Transverse colon (tissue), 3 donors: ENCODE measurements at regions not wholly inside any gene's neighbourhood (a gene's known extent, or its start where the extent isn't known, plus 50 kb on each side); places are given as distances from the start of the nearest gene placed in this dataset.

Source experiments
- CTCF ChIP-seq, 5 experiments: fragments of 200-600 bp in 3 of 5; fragments of 450-650 bp in 2 of 5; sonication (generic) in 3 of 5; IDR thresholded peaks; 1 replicate in 2 of 5; 2 replicates in 3 of 5; pipeline ENCODE4 v1.5.1; 2016 to 2017; ENCODE audit warnings: antibody characterized with exemption in 5 of 5, inconsistent platforms in 3 of 5, mild to moderate bottlenecking in 2 of 5, moderate library complexity in 1 of 5
- EP300 ChIP-seq: sonication (generic); formaldehyde crosslinking; IDR thresholded peaks from one replicate; pipeline ENCODE4 v1.6.1; 2017; ENCODE audit warnings: antibody characterized with exemption, low read depth

- no peak for TF ChIP-seq CTCF (IDR thresholded peaks at IDR 0.05)
- TF ChIP-seq EP300 = no peak
Measured at GRCh38 chr3:153951276-153951675, 169.9 kb upstream of the ARHGEF26 start.
